B cell (primary cell): ENCODE measurements at regions not wholly inside any gene's neighbourhood (a gene's known extent, or its start where the extent isn't known, plus 50 kb on each side); places are given as distances from the start of the nearest gene placed in this dataset.

ENCODE experiments used
- ATAC-seq: fragments of 200-7000 bp; cut with Tn5 transposase; one replicate; pipeline ENCODE4 v1.10.0; 2021; ENCODE audit warnings: low read depth, mild to moderate bottlenecking, moderate number of reproducible peaks, moderate library complexity
- CTCF ChIA-PET: fragments of 350-600 bp; sonication (Branson Sonifier 250); formaldehyde crosslinking; loops from one replicate; lab custom pipeline; 2021; ENCODE audit warnings: antibody characterized with exemption, inconsistent platforms; lab: Charles Lee
- POLR2A ChIA-PET: fragments of 350-600 bp; sonication (Branson Sonifier 250); formaldehyde crosslinking; loops from one replicate; lab custom pipeline; 2021; ENCODE audit warnings: antibody characterized with exemption; lab: Charles Lee
- DNase-seq: peaks from one replicate; pipeline ENCODE4 v3.0.0; 2013
- H2AFZ ChIP-seq: 2 replicates; pipeline ENCODE4 v1.6.1; 2012; ENCODE audit warnings: mild to moderate bottlenecking, low read depth, low read length; ENCODE audit not compliant: insufficient read depth, poor library complexity, severe bottlenecking
- H3K27ac ChIP-seq, 2 donors: 1 replicate in 1 of 2; 2 replicates in 1 of 2; pipeline ENCODE4 v1.5.1; 2012 to 2013; ENCODE audit warnings: low read length in 2 of 2, mild to moderate bottlenecking in 2 of 2, moderate library complexity in 1 of 2
- H3K27me3 ChIP-seq, 4 experiments: fragments of 200-600 bp in 1 of 4; sonication (generic) in 1 of 4; replicated peaks in 1 of 4; 1 replicate in 2 of 4; 2 replicates in 2 of 4; pipeline versions ENCODE4 v1.6.1 to v1.7.0; 2013 to 2016; ENCODE audit warnings: low read length in 3 of 4, mild to moderate bottlenecking in 2 of 4, mixed read lengths in 1 of 4, moderate library complexity in 1 of 4; ENCODE audit not compliant: insufficient read depth in 4 of 4, control insufficient read depth in 3 of 4; ENCODE audit errors: control extremely low read depth in 1 of 4
- H3K36me3 ChIP-seq, 2 experiments: replicated peaks in 1 of 2; 1 replicate in 1 of 2; 2 replicates in 1 of 2; pipeline versions ENCODE4 v1.6.1 to v1.7.1; 2013; ENCODE audit warnings: low read length in 1 of 2; ENCODE audit not compliant: insufficient read depth in 2 of 2, control insufficient read depth in 1 of 2; ENCODE audit errors: control extremely low read depth in 1 of 2, extremely low read depth in 1 of 2
- H3K4me1 ChIP-seq, 2 donors: fragments of 200-600 bp in 1 of 2; sonication (generic) in 1 of 2; 1 replicate in 1 of 2; 2 replicates in 1 of 2; pipeline versions ENCODE4 v1.5.1 to v1.6.1; 2013 to 2017; ENCODE audit warnings: low read length in 2 of 2; ENCODE audit not compliant: control insufficient read depth in 2 of 2, insufficient read depth in 2 of 2
- H3K4me2 ChIP-seq: replicated peaks from 2 replicates; pipeline ENCODE3; 2012; ENCODE audit warnings: mild to moderate bottlenecking, low read depth, low read length; ENCODE audit not compliant: poor library complexity, severe bottlenecking
- H3K4me3 ChIP-seq, 5 experiments: fragments of 200-600 bp in 1 of 5; sonication (generic) in 1 of 5; 1 replicate in 3 of 5; 2 replicates in 2 of 5; pipeline versions ENCODE4 v1.5.1 to v1.7.0; 2011 to 2016; ENCODE audit warnings: low read length in 4 of 5, mild to moderate bottlenecking in 4 of 5, low read depth in 2 of 5, control low read depth in 1 of 5, moderate library complexity in 1 of 5; ENCODE audit not compliant: insufficient read depth in 1 of 5; ENCODE audit errors: control extremely low read depth in 1 of 5, extremely low read depth in 1 of 5
- H3K79me2 ChIP-seq: fragments of 200-600 bp; sonication (generic); one replicate; pipeline ENCODE4 v1.6.0; 2016; ENCODE audit warnings: low read length; ENCODE audit not compliant: control insufficient read depth, insufficient read depth
- H3K9ac ChIP-seq: fragments of 200-600 bp; sonication (generic); 2 replicates; pipeline ENCODE4 v1.6.1; 2017; ENCODE audit warnings: mild to moderate bottlenecking, low read length, moderate library complexity
- H3K9me3 ChIP-seq, 3 donors: one replicate each; pipeline versions ENCODE4 v1.6.1 to v1.7.1; 2013; ENCODE audit warnings: low read length in 2 of 3; ENCODE audit not compliant: control insufficient read depth in 2 of 3, insufficient read depth in 1 of 3; ENCODE audit errors: control extremely low read depth in 1 of 3
- H4K20me1 ChIP-seq: 2 replicates; pipeline ENCODE4 v1.6.0; 2012; ENCODE audit warnings: mild to moderate bottlenecking, low read length; ENCODE audit not compliant: insufficient read depth, control insufficient read depth, poor library complexity, severe bottlenecking
- H3K27ac Mint-ChIP-seq: one replicate; pipeline ENCODE4 v1.8.0; 2021; ENCODE audit warnings: mixed read lengths
- H3K27me3 Mint-ChIP-seq: one replicate; pipeline ENCODE4 v1.8.0; 2021; ENCODE audit warnings: mixed read lengths
- H3K4me1 Mint-ChIP-seq: one replicate; pipeline ENCODE4 v1.8.0; 2021; ENCODE audit warnings: mixed read lengths
- H3K4me3 Mint-ChIP-seq: one replicate; pipeline ENCODE4 v1.8.0; 2021; ENCODE audit warnings: mixed read lengths
- H3K9me3 Mint-ChIP-seq: one replicate; pipeline ENCODE4 v1.8.0; 2022; ENCODE audit warnings: mixed read lengths; ENCODE audit not compliant: insufficient read depth
- CTCF ChIP-seq: fragments of 200-600 bp; IDR thresholded peaks from one replicate; pipeline ENCODE4 v1.8.0; 2022; ENCODE audit warnings: antibody characterized with exemption, mild to moderate bottlenecking
- EZH2 ChIP-seq: IDR thresholded peaks from 2 replicates; pipeline ENCODE4 v1.6.1; 2012; ENCODE audit warnings: borderline replicate concordance, low read depth, mild to moderate bottlenecking, moderate library complexity, low read length; ENCODE audit not compliant: insufficient read depth, poor library complexity, severe bottlenecking
- WGBS: methylation state at CpG from one replicate; pipeline ENCODE4 v1.1.5; 2013; ENCODE audit warnings: missing lambda C conversion rate; ENCODE audit not compliant: insufficient coverage; 5-methylcytosine and 5-hydroxymethylcytosine counted together
- intact Hi-C: fragments of 100-400 bp; cut with micrococcal nuclease; formaldehyde crosslinking; loops from one replicate; pipeline ENCODE4 v1.10.0; 2022

- CTCF ChIA-PET, result interaction anchor here (0.6 kb wide), 1 partner anchor 156 kb away, joined by 5 read pairs; no protein-coding TSS in a partner anchor
- H2AFZ ChIP-seq, result no peak overlapping the region
- intact Hi-C loops, result no loop called here
These were observed 70.3 kb downstream of the TNFSF18 start for GRCh38 chr1:172980456-172980855.

GRCh38 chr1:172980971-172981370 lies 69.8 kb downstream of the TNFSF18 start:
- Mint-ChIP-seq H3K27ac (no peak overlapping the region), H3K4me3 (no peak overlapping the region), H3K4me1 (peaks cover 9% of the 10 kb centered on the region), H3K27me3 (no peaks in the 10 kb centered on the region), H3K9me3 (no peaks in the 10 kb centered on the region)
- H3K27ac ChIP-seq, result no peak overlapping the region
- no peaks in the 10 kb centered on the region for H3K27me3 ChIP-seq
- no peak overlapping the region for H2AFZ ChIP-seq
- no CpG with 5 or more reads among the region's 2 CpGs for WGBS
- no peaks in the 10 kb centered on the region for H3K36me3 ChIP-seq
- intact Hi-C loops, result no loop called here
- no peaks in the 10 kb centered on the region for H3K9me3 ChIP-seq
- H3K4me2 ChIP-seq, result no peak overlapping the region
- ChIA-PET POLR2A (no interaction called here), CTCF (no interaction called here)
- H3K4me1 ChIP-seq, result peaks cover 0 to 5% of the 10 kb centered on the region in 2 donors
- H3K9ac ChIP-seq, result no peak overlapping the region
- no peak for ATAC-seq
- H3K4me3 ChIP-seq, result no peak overlapping the region
- no peaks in the 10 kb centered on the region for H4K20me1 ChIP-seq
- TF ChIP-seq CTCF, result no peak
- TF ChIP-seq EZH2, result no peak
- DNase-seq, result no peak
- no peaks in the 10 kb centered on the region for H3K79me2 ChIP-seq

More at GRCh38 chr1:172980456-172980855, 70.3 kb downstream of the TNFSF18 start:
- Histone ChIP-seq H3K9me3 (no peaks in the 10 kb centered on the region), H3K27ac (no peak overlapping the region), H3K36me3 (no peaks in the 10 kb centered on the region), H3K4me3 (no peak overlapping the region), H3K79me2 (no peaks in the 10 kb centered on the region), H4K20me1 (no peaks in the 10 kb centered on the region), H3K27me3 (no peaks in the 10 kb centered on the region), H3K4me2 (no peak overlapping the region), H3K9ac (no peak overlapping the region), H3K4me1 (peaks cover 0 to 5% of the 10 kb centered on the region in 2 donors)
- peaks cover 9% of the 10 kb centered on the region for H3K4me1 Mint-ChIP-seq
- H3K27ac Mint-ChIP-seq, result no peak overlapping the region
- H3K27me3 Mint-ChIP-seq, result no peaks in the 10 kb centered on the region
- no peak for TF ChIP-seq EZH2
- TF ChIP-seq CTCF, result no peak
- whole genome bisulfite sequencing, result no CpG with 5 or more reads among the region's 2 CpGs
- no peak overlapping the region for H3K4me3 Mint-ChIP-seq
- ATAC-seq (no peak), DNase-seq (no peak)
- POLR2A ChIA-PET, result no interaction called here
- H3K9me3 Mint-ChIP-seq, result no peaks in the 10 kb centered on the region
